Small intestine (tissue), 7 donors: ENCODE measurements at regions not wholly inside any gene's neighbourhood (a gene's known extent, or its start where the extent isn't known, plus 50 kb on each side); places are given as distances from the start of the nearest gene placed in this dataset.

Source experiments
- DNase-seq, 2 donors: peaks; one replicate each; pipeline versions ENCODE4 v3.0.0 to v3.0.0-alpha.2; 2013
- FAIRE-seq: peaks from 2 replicates; lab custom pipeline; 2012; peaks lifted over from hg19 to GRCh38; lab: Jason Lieb, UNC
- H3K27ac ChIP-seq, 3 donors: one replicate each; pipeline ENCODE4 v1.5.1; 2013; ENCODE audit warnings: low read length in 2 of 3, mild to moderate bottlenecking in 2 of 3, control low read depth in 1 of 3, inconsistent platforms in 1 of 3, low read depth in 1 of 3, moderate library complexity in 1 of 3
- H3K27me3 ChIP-seq, 3 donors: one replicate each; pipeline ENCODE4 v1.6.1; 2013; ENCODE audit warnings: low read length in 3 of 3, inconsistent platforms in 1 of 3; ENCODE audit not compliant: control insufficient read depth in 3 of 3, insufficient read depth in 3 of 3
- H3K36me3 ChIP-seq, 3 donors: one replicate each; pipeline ENCODE4 v1.6.1; 2013; ENCODE audit warnings: low read length in 3 of 3, inconsistent platforms in 1 of 3, low read depth in 1 of 3, mild to moderate bottlenecking in 1 of 3, moderate library complexity in 1 of 3; ENCODE audit not compliant: control insufficient read depth in 3 of 3, insufficient read depth in 2 of 3
- H3K4me1 ChIP-seq, 3 donors: one replicate each; pipeline ENCODE4 v1.6.1; 2013; ENCODE audit warnings: low read length in 2 of 3, inconsistent platforms in 1 of 3, low read depth in 1 of 3, mild to moderate bottlenecking in 1 of 3, moderate library complexity in 1 of 3; ENCODE audit not compliant: control insufficient read depth in 3 of 3, insufficient read depth in 2 of 3
- H3K4me3 ChIP-seq, 3 donors: one replicate each; pipeline ENCODE4 v1.5.1; 2013; ENCODE audit warnings: low read length in 3 of 3, control low read depth in 1 of 3, inconsistent platforms in 1 of 3, low read depth in 1 of 3, mild to moderate bottlenecking in 1 of 3, moderate library complexity in 1 of 3
- H3K9me3 ChIP-seq, 2 donors: one replicate each; pipeline ENCODE4 v1.6.1; 2013; ENCODE audit warnings: low read depth in 1 of 2, low read length in 1 of 2; ENCODE audit not compliant: control insufficient read depth in 2 of 2, insufficient read depth in 1 of 2
- WGBS, 3 donors: extraction: QIAGEN DNeasy Blood & Tissue Kit; methylation state at CpG; one replicate each; pipeline ENCODE4 v1.1.7; 2013; 5-methylcytosine and 5-hydroxymethylcytosine counted together
- donor health status: healthy with polysubstance abuse.
- donor health status: control.
- donor health status: control.
- donor health status: Bipolar disorder and iron deficiency.
- donor health status: healthy.

GRCh38 chr5:66498791-66499207, 97.4 kb upstream of the MAST4 start:
- DNase-seq, result no peak
- H3K27me3 ChIP-seq, result no peaks in the 10 kb centered on the region
- H3K9me3 ChIP-seq, result no peaks in the 10 kb centered on the region
- WGBS, 3 donors, result 76 to 91% (median 85%) methylated on average over 4 of the region's 4 CpGs
- H3K36me3 ChIP-seq, result no peaks in the 10 kb centered on the region
- no peaks in the 10 kb centered on the region for H3K4me1 ChIP-seq
- no peak for FAIRE-seq
- H3K4me3 ChIP-seq, result no peak overlapping the region
- no peak overlapping the region for H3K27ac ChIP-seq

- FAIRE-seq (no peak), DNase-seq (no peak)
Measured at GRCh38 chr5:66503203-66503789, 92.9 kb upstream of the MAST4 start.

GRCh38 chr5:66507106-66507505, 89.1 kb upstream of the MAST4 start:
- Histone ChIP-seq H3K9me3 (no peaks in the 10 kb centered on the region), H3K27ac (no peak overlapping the region), H3K27me3 (no peaks in the 10 kb centered on the region), H3K4me1 (no peaks in the 10 kb centered on the region), H3K36me3 (no peaks in the 10 kb centered on the region), H3K4me3 (no peak overlapping the region)
- no peak for FAIRE-seq
- 71 to 89% (median 76%) methylated on average over 2 of the region's 2 CpGs for WGBS, 3 donors
- no peak for DNase-seq

More at GRCh38 chr5:66503203-66503789, 92.9 kb upstream of the MAST4 start:
- Histone ChIP-seq H3K36me3 (no peaks in the 10 kb centered on the region), H3K9me3 (no peaks in the 10 kb centered on the region), H3K27me3 (no peaks in the 10 kb centered on the region), H3K4me1 (no peaks in the 10 kb centered on the region), H3K27ac (no peak overlapping the region), H3K4me3 (no peak overlapping the region)
- WGBS, 3 donors, result 94 to 97% (median 96%) methylated on average over 26 to 30 of the region's 30 CpGs

- 91 to 93% (median 93%) methylated on average over 4 of the region's 4 CpGs for WGBS, 3 donors
- no peak for DNase-seq
- Histone ChIP-seq H3K27me3 (no peaks in the 10 kb centered on the region), H3K9me3 (no peaks in the 10 kb centered on the region), H3K36me3 (no peaks in the 10 kb centered on the region), H3K4me1 (no peaks in the 10 kb centered on the region), H3K4me3 (no peak overlapping the region), H3K27ac (no peak overlapping the region)
- no peak for FAIRE-seq
Measured at GRCh38 chr5:66511491-66511890, 84.7 kb upstream of the MAST4 start.

GRCh38 chr5:66513130-66513529, 83.1 kb upstream of the MAST4 start:
- H3K36me3 ChIP-seq, result no peaks in the 10 kb centered on the region
- H3K9me3 ChIP-seq, result no peaks in the 10 kb centered on the region
- H3K4me3 ChIP-seq, result no peak overlapping the region
- FAIRE-seq (no peak), DNase-seq (no peak)
- no peaks in the 10 kb centered on the region for H3K27me3 ChIP-seq
- no peaks in the 10 kb centered on the region for H3K4me1 ChIP-seq
- no peak overlapping the region for H3K27ac ChIP-seq
- 70 to 79% (median 75%) methylated on average over 3 of the region's 3 CpGs for WGBS, 3 donors

- FAIRE-seq (no peak), DNase-seq (no peak)
- H3K27me3 ChIP-seq, result no peaks in the 10 kb centered on the region
- no peaks in the 10 kb centered on the region for H3K9me3 ChIP-seq
- H3K36me3 ChIP-seq, result no peaks in the 10 kb centered on the region
- H3K27ac ChIP-seq, result no peak overlapping the region
- 42 to 58% (median 42%) methylated on average over 5 of the region's 5 CpGs for WGBS, 3 donors
- no peak overlapping the region for H3K4me3 ChIP-seq
- H3K4me1 ChIP-seq, result no peaks in the 10 kb centered on the region
Measured at GRCh38 chr5:66515209-66515608, 81.0 kb upstream of the MAST4 start.

GRCh38 chr5:66516550-66516949, 79.6 kb upstream of the MAST4 start:
- Histone ChIP-seq H3K4me3 (no peak overlapping the region), H3K36me3 (no peaks in the 10 kb centered on the region), H3K27me3 (no peaks in the 10 kb centered on the region), H3K9me3 (no peaks in the 10 kb centered on the region), H3K4me1 (no peaks in the 10 kb centered on the region), H3K27ac (no peak overlapping the region)
- 76 to 83% (median 78%) methylated on average over 1 of the region's 1 CpG for WGBS, 3 donors
- FAIRE-seq (no peak), DNase-seq (no peak)

- Histone ChIP-seq H3K9me3 (peaks cover 0 to 2% of the 10 kb centered on the region in 2 donors), H3K27ac (no peak overlapping the region), H3K4me3 (no peak overlapping the region), H3K36me3 (no peaks in the 10 kb centered on the region), H3K4me1 (no peaks in the 10 kb centered on the region), H3K27me3 (no peaks in the 10 kb centered on the region)
- 67 to 86% (median 70%) methylated on average over 2 of the region's 2 CpGs for WGBS, 3 donors
- DNase-seq (no peak), FAIRE-seq (no peak)
Measured at GRCh38 chr5:66517351-66517750, 78.8 kb upstream of the MAST4 start.

- no peaks in the 10 kb centered on the region for H3K27me3 ChIP-seq
- H3K27ac ChIP-seq, result no peak overlapping the region
- DNase-seq (no peak), FAIRE-seq (no peak)
- WGBS, 3 donors, result 76 to 89% (median 86%) methylated on average over 3 of the region's 3 CpGs
- H3K9me3 ChIP-seq, result peaks cover 0 to 2% of the 10 kb centered on the region in 2 donors
- H3K4me1 ChIP-seq, result no peaks in the 10 kb centered on the region
- no peak overlapping the region for H3K4me3 ChIP-seq
- H3K36me3 ChIP-seq, result no peaks in the 10 kb centered on the region
Measured at GRCh38 chr5:66518052-66518451, 78.1 kb upstream of the MAST4 start.
